ENCODE measurements at regions not wholly inside any gene's neighbourhood (a gene's known extent, or its start where the extent isn't known, plus 50 kb on each side); places are given as distances from the start of the nearest gene placed in this dataset.

- no peak for DNase-seq (ENCODE audit: low read depth in 2 of 2)
Measured at GRCh38 chrX:69278031-69278687, 112.9 kb upstream of the PJA1 start.

DNA sequence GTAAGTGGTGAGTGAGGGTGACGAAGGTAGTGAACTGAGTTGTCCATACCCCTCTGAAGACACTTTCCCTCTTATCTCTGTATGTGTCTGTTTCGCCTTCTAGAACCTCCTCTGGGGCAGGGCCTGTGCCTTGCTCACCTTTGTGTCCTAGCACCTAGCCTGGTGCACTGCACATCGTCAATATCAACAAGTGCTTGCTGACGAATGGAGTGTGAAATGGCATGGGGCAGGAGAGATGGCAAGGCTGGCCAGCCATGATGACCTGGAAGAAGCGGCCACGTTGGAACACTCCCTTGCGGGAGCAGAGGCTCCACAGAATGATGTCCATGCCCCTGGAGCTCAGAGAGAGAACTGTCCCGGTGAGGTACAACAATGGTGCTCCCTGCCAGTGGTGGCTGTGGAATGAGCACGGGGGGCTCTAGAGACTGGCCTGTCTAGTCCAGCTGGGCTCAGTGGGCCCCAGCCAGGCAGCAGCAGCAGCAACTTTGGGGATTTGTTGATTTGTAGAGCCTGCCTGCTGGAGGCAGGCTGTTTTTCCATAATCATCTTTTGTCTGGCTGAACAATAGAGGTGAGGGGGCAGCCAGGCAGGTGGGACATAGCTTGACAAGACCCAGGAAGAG, 112.2 kb upstream of the PJA1 start:
- no peak for DNase-seq (ENCODE audit: low read depth in 2 of 2)

GRCh38 chrX:69268611-69269010, 103.4 kb upstream of the PJA1 start:
- no peak for DNase-seq (ENCODE audit: low read depth in 2 of 2)

GRCh38 chrX:69264158-69264581, 98.9 kb upstream of the PJA1 start:
- no peak for DNase-seq (ENCODE audit: low read depth in 2 of 2)

DNA sequence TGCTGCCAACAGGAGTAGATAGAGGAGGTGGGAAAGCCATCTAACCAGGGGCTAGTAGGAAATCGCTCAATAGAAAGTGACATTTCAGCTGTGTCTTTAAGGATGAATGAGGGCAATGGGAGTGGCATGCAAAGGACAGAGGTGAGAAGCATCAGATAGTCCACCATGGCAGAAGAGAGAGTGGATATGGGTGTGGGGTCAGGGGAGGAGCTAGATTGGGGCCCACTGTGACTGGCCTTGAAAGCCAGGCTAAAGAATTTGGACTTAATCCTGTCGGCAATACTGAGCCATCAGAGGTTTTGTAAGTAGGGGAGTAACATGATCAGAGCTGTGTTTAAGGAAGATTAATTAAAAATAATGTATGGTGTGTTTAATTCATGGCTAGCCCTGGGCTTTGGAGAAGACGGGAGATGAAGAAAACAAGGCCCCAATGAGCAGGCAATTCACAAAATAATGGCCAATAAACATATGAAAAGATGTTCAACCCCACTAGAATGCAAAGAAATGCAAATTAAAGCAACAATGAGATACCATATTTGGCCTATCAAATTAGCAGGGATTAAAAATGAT, 98.1 kb upstream of the PJA1 start:
- DNase-seq (ENCODE audit: low read depth in 2 of 2), result no peak

DNA sequence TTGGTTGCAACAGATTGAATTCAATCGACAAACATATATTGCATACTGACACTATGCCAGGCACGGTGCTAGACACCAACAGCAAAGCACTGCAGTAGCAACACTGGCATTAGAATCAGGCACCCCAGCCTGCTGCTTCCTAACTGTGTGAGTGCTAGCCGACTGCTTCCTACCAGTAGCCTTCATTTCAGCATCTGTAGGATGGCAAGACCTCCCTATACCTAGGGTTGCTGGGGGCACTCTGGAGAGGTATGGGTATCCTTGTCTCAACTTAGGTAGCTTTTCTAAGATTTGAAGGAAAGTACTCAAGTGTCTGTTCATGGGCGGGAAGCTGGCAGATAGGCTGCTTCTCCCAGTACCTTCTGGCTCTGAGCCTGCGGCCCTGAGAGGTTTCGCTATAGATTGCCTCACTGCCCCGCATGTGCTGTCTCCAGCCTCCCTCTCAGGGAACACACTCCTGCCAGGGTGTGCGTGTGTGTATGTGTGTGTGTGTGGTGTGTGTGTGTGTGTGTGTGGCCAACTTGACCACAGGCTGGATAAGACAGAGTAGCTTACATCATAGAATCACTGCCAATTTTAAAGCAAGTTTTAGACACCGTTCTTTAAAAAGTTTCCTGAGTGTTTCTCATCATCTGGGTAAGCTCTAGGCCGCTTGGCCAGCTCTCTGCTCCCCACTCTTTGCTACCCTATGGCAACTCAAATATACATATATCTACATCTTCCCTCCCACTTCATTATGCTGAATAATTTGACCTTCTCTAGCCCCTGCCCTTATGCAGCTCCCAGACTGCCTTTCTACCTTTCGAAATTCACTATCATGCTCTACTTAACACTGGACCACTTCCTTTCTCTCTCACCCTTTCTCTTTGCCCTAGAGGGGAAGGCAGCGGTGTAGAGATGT, 97.0 kb upstream of the PJA1 start:
- no peak for DNase-seq (ENCODE audit: low read depth in 2 of 2)

GRCh38 chrX:69260169-69260568, 94.9 kb upstream of the PJA1 start:
- DNase-seq (ENCODE audit: low read depth in 2 of 2), result no peak

DNA sequence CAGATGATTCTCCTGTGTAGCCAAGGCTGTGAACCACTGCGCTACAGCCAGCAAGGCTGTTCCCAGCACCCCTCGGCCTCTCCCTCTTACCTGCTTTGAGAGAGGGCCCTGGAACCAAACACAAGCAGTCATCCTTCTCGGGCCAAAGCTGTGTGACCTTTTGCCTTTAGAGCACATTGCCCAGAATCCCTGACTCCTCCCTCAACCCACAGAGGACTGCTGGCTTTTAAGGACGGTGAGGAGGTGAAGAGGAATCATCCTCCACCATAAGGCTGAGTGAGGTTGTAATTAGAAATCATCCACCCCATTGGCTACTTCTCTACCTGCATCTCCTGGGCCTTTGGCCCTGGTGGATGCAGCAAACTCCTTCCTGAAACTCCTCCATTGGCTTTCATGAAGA, 93.6 kb upstream of the PJA1 start:
- no peak for DNase-seq (ENCODE audit: low read depth in 2 of 2)

GRCh38 chrX:69257499-69258127, 92.4 kb upstream of the PJA1 start:
- no peak for DNase-seq (ENCODE audit: low read depth in 2 of 2)

DNA sequence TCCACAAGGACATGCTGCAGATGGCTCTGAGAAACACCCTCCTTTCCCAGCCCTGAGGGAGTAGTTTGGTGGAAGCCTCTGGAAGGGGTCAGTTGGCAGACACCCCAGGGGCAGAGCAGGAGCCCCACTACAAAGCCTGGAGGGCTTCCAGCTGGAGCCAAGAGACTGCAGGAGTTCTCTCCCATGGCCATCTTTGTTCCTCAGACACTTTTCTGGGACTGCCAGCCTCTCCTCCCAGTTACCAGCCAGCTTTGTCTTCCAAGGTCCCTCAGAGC, 91.0 kb upstream of the PJA1 start:
- DNase-seq (ENCODE audit: low read depth in 2 of 2), result no peak

GRCh38 chrX:69255441-69256290, 90.4 kb upstream of the PJA1 start:
- no peak for DNase-seq (ENCODE audit: low read depth in 2 of 2)

GRCh38 chrX:69253821-69254220, 88.6 kb upstream of the PJA1 start:
- no peak for DNase-seq (ENCODE audit: low read depth in 2 of 2)

DNA sequence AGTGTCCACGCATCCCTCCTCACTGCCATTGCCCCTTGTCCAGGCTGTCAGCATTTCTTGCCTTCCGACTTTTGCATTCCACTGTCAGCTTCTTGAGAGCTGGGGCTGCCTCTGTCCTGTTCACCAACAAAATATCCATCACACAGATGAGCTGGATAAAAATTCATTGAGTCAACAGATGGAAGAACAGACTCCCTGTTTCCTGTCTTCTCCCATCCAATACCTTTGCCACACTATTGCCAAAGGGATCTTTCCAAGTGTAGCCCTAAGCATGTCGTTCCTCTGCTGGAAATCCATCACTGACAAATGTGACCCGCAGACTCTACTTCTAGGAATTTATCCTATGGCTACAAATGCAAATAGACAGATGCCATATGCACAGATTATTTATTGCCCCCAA, 78.0 kb upstream of the PJA1 start:
- DNase-seq (ENCODE audit: low read depth in 2 of 2), result no peak

GRCh38 chrX:69238887-69239231, 73.6 kb upstream of the PJA1 start:
- DNase-seq (ENCODE audit: low read depth in 2 of 2), result no peak

DNA sequence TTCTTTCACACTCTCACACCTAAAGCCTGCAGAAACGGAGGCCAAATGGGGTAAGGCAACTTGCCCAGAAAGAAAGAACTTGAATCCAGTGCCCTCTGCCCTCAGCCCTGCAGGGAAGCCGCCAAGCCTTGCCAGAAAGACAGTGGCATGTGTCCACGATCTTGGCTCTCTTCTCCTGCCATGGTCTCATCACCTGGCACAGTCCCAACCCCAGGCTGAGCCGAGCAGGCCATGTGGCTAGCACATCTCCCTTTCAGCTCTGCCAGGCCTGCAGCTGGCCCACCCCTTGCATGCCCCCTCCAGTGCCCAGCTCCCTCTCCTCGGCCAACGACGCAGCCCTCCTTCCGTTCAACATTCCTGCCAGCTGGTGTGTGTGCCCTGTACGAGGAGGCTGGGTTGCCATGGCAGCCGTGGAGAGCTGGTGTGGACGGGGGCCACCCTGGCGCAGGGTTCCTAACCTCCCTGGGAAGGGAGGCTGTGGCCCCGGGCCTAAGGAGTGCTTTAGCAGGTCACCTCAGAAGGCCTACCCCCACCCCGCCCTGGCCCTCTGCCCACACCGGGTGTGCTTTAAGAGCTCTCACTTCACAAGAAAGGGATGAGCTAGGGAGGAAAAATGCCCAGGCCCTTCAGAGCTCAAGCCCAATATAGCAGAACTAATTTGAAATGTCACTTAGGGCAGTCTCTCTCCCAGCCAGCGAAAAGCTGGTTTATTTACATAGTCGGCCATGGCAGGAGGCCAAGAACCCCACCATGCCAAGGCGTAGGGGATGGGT, 73.0 kb upstream of the PJA1 start:
- DNase-seq (ENCODE audit: low read depth in 2 of 2), result no peak

DNA sequence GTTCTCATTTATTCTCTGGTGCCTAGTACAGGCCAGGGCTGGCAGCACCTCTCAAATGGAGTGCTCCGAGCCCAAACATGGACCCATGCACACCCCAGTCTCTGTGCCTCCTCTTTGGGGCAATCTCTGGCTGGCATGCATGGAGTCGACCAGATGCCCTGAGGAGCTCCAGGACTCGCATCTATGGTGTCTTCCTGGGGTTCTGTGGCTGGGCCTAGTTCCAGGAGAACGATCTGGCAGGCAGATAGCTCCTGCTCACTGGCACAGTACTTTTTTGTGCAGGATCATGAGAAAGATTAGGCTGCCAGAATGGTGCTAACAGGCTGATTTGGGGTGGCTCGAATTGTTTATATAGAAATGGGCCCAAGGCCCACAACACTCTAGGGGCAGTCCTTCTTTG, 72.0 kb upstream of the PJA1 start:
- DNase-seq (ENCODE audit: low read depth in 2 of 2), result no peak

- no peak for DNase-seq (ENCODE audit: low read depth in 2 of 2)
Measured at GRCh38 chrX:69236641-69237040, 71.4 kb upstream of the PJA1 start.

DNA sequence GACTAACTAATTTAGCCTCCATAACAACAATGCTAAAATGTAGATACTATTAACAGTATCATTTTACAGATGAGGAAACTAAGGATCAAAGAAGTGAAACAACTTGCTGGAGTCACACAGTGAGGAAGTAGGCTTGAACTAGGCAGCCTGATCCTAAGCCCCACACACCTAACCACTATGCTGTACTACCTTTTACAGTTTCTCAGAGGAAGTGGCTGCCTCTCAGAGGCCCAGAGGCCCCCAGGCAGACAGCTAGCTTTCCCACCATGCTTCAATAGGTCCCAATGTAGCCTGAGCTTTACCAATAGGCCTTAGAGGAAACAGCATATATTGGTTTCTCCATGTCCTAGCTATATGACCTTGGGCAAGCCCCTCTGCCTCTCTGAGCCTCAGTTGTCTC, 69.4 kb upstream of the PJA1 start:
- DNase-seq (ENCODE audit: low read depth in 2 of 2), result no peak

DNA sequence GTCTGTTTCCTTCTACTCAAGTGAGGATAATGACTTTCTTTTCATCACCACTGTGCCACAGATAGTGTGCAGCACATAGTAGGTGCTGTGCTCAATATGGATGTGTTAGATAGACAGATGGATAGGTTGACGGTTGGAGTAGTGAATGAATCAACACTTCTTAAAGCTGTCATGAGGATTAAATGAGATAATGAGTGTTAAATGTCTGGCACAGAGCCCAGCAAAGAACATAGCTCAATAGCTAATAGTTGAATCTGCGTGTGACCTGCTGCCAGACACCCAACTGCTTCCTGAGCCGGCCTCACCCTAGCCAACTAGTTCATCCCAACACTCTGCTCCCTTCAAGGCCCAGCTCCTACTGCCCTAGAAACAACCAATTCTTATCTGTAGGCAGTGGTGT, 67.7 kb upstream of the PJA1 start:
- DNase-seq (ENCODE audit: low read depth in 2 of 2), result no peak

- no peak for DNase-seq (ENCODE audit: low read depth in 2 of 2)
Measured at GRCh38 chrX:69231903-69232302, 66.7 kb upstream of the PJA1 start.

GRCh38 chrX:69229436-69229835, 64.2 kb upstream of the PJA1 start:
- DNase-seq (ENCODE audit: low read depth in 2 of 2), result no peak

Measured in stimulated activated CD8-positive, alpha-beta memory T cell treated with anti-CD3 and anti-CD28 coated beads, Interleukin-15, amount 100 ng/mL, for 4 hours (primary cell).